ENCODE measurements at regions not wholly inside any gene's neighbourhood (a gene's known extent, or its start where the extent isn't known, plus 50 kb on each side); places are given as distances from the start of the nearest gene placed in this dataset.
"Not testable (repeated sequence)": the region's sequence is repeated elsewhere in the genome, so short reads cannot be mapped to it uniquely, and the experiment has no call there.

- no peak for DNase-seq
Measured at GRCh38 chr1:119191325-119191724, 50.9 kb upstream of the WARS2 start.

GRCh38 chr1:119204197-119204960 lies 63.9 kb upstream of the WARS2 start:
- no peak for DNase-seq

- no peak for DNase-seq
Measured at GRCh38 chr1:119204961-119205357, 64.5 kb upstream of the WARS2 start.

- no peak for DNase-seq
Measured at GRCh38 chr1:119209061-119209460, 68.6 kb upstream of the WARS2 start.

GRCh38 chr1:119209596-119210295 lies 69.3 kb upstream of the WARS2 start:
- no peak for DNase-seq

GRCh38 chr1:119210296-119210649 lies 69.8 kb upstream of the WARS2 start:
- DNase-seq: no peak

- DNase-seq: not testable (repeated sequence)
Measured at GRCh38 chr1:119213213-119213612, 72.8 kb upstream of the WARS2 start.

- not testable (repeated sequence) for DNase-seq
Measured at GRCh38 chr1:119214961-119215360, 74.5 kb upstream of the WARS2 start.

GRCh38 chr1:119217309-119217828 lies 76.9 kb upstream of the WARS2 start:
- DNase-seq: no peak

GRCh38 chr1:119219711-119220110 lies 79.3 kb upstream of the WARS2 start:
- DNase-seq: no peak

- DNase-seq: no peak
Measured at GRCh38 chr1:119220991-119221390, 80.5 kb upstream of the WARS2 start.

- no peak for DNase-seq
Measured at GRCh38 chr1:119222271-119222670, 81.8 kb upstream of the WARS2 start.

GRCh38 chr1:119225265-119225664 lies 84.8 kb upstream of the WARS2 start:
- DNase-seq: no peak

GRCh38 chr1:119225831-119226230 lies 85.4 kb upstream of the WARS2 start:
- no peak for DNase-seq

GRCh38 chr1:119226321-119226720 lies 85.9 kb upstream of the WARS2 start:
- no peak for DNase-seq

- no peak for DNase-seq
Measured at GRCh38 chr1:119226913-119227312, 86.5 kb upstream of the WARS2 start.

GRCh38 chr1:119227456-119227855 lies 87.0 kb upstream of the WARS2 start:
- no peak for DNase-seq

- DNase-seq: no peak
Measured at GRCh38 chr1:119228335-119229080, 88.1 kb upstream of the WARS2 start.

GRCh38 chr1:119235120-119235519 lies 94.7 kb upstream of the WARS2 start:
- no peak for DNase-seq

GRCh38 chr1:119245881-119246280 lies 105.4 kb upstream of the WARS2 start:
- DNase-seq: no peak

GRCh38 chr1:119249283-119249682 lies 108.8 kb upstream of the WARS2 start:
- DNase-seq: no peak

- DNase-seq: no peak
Measured at GRCh38 chr1:119250299-119250698, 109.8 kb upstream of the WARS2 start.

- no peak for DNase-seq
Measured at GRCh38 chr1:119251751-119252150, 111.3 kb upstream of the WARS2 start.

GRCh38 chr1:119253366-119253765 lies 112.9 kb upstream of the WARS2 start:
- DNase-seq: no peak

Data from KG1 (cell line).